ENCODE measurements at regions not wholly inside any gene's neighbourhood (a gene's known extent, or its start where the extent isn't known, plus 50 kb on each side); places are given as distances from the start of the nearest gene placed in this dataset.

DNA sequence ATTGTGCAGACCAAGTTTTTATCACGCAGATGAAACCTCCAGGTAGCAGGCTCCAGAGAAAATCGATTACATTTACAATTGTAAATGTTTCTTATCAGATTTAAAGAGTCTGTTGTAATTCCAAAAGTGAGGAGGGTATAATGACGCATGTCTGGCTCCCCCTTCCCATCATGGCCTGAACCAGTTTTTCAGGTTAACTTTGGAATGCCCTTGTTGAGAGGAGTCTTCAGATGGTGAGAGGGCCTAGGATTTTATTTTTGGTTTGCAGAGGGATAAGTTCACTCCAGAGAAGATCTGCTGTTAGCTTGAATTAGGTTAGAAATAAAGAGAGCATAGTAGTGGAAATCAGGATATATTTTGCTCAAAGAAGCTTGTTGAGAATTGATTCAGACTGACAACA lies 1028.3 kb upstream of the B3GALT2 start:
- TF ChIP-seq, protein P1, sequence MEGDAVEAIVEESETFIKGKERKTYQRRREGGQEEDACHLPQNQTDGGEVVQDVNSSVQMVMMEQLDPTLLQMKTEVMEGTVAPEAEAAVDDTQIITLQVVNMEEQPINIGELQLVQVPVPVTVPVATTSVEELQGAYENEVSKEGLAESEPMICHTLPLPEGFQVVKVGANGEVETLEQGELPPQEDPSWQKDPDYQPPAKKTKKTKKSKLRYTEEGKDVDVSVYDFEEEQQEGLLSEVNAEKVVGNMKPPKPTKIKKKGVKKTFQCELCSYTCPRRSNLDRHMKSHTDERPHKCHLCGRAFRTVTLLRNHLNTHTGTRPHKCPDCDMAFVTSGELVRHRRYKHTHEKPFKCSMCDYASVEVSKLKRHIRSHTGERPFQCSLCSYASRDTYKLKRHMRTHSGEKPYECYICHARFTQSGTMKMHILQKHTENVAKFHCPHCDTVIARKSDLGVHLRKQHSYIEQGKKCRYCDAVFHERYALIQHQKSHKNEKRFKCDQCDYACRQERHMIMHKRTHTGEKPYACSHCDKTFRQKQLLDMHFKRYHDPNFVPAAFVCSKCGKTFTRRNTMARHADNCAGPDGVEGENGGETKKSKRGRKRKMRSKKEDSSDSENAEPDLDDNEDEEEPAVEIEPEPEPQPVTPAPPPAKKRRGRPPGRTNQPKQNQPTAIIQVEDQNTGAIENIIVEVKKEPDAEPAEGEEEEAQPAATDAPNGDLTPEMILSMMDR (IDR thresholded peaks at IDR 0.05; ENCODE audit: insufficient read depth, low read length), result no peak
- TF ChIP-seq SPI1 (IDR thresholded peaks at IDR 0.05; ENCODE audit: borderline replicate concordance, low read depth) (no peak), POLR2AphosphoS5 (IDR thresholded peaks at IDR 0.05; ENCODE audit: low read depth) (no peak)
- TF ChIP-seq, protein P2, sequence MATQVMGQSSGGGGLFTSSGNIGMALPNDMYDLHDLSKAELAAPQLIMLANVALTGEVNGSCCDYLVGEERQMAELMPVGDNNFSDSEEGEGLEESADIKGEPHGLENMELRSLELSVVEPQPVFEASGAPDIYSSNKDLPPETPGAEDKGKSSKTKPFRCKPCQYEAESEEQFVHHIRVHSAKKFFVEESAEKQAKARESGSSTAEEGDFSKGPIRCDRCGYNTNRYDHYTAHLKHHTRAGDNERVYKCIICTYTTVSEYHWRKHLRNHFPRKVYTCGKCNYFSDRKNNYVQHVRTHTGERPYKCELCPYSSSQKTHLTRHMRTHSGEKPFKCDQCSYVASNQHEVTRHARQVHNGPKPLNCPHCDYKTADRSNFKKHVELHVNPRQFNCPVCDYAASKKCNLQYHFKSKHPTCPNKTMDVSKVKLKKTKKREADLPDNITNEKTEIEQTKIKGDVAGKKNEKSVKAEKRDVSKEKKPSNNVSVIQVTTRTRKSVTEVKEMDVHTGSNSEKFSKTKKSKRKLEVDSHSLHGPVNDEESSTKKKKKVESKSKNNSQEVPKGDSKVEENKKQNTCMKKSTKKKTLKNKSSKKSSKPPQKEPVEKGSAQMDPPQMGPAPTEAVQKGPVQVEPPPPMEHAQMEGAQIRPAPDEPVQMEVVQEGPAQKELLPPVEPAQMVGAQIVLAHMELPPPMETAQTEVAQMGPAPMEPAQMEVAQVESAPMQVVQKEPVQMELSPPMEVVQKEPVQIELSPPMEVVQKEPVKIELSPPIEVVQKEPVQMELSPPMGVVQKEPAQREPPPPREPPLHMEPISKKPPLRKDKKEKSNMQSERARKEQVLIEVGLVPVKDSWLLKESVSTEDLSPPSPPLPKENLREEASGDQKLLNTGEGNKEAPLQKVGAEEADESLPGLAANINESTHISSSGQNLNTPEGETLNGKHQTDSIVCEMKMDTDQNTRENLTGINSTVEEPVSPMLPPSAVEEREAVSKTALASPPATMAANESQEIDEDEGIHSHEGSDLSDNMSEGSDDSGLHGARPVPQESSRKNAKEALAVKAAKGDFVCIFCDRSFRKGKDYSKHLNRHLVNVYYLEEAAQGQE (IDR thresholded peaks at IDR 0.05; ENCODE audit: insufficient replicate concordance, low read depth), result no peak

Data from HL-60 (cell line).